Esophagus squamous epithelium (tissue), 4 donors: ENCODE measurements at regions not wholly inside any gene's neighbourhood (a gene's known extent, or its start where the extent isn't known, plus 50 kb on each side); places are given as distances from the start of the nearest gene placed in this dataset.

Experiments used
- CTCF ChIP-seq, 6 experiments: fragments of 450-650 bp in 4 of 6; fragments of 200-600 bp in 2 of 6; sonication (generic) in 2 of 6; IDR thresholded peaks; one replicate each; pipeline ENCODE4 v1.5.1; 2016 to 2019; ENCODE audit warnings: antibody characterized with exemption in 6 of 6, mild to moderate bottlenecking in 4 of 6, moderate library complexity in 4 of 6
- POLR2A ChIP-seq, 4 donors: fragments of 450-650 bp; IDR thresholded peaks; one replicate each; pipeline ENCODE4 v1.6.1; 2017; ENCODE audit warnings: antibody characterized with exemption in 4 of 4, mild to moderate bottlenecking in 4 of 4, moderate library complexity in 3 of 4

GRCh38 chr4:126552321-126552720 lies 1080.4 kb upstream of the INTU start:
- no peak for TF ChIP-seq CTCF (IDR thresholded peaks at IDR 0.05)
- no peak for TF ChIP-seq POLR2A (IDR thresholded peaks at IDR 0.05)
